Panc1 (cell line): ENCODE measurements at regions not wholly inside any gene's neighbourhood (a gene's known extent, or its start where the extent isn't known, plus 50 kb on each side); places are given as distances from the start of the nearest gene placed in this dataset.

ENCODE experiments used
- POLR2AphosphoS5 ChIP-seq: IDR thresholded peaks from 2 replicates; pipeline ENCODE4 v1.6.1; 2012; ENCODE audit warnings: mild to moderate bottlenecking, low read depth, low read length, moderate library complexity
- SIN3A ChIP-seq: IDR thresholded peaks from 2 replicates; pipeline ENCODE4 v1.6.1; 2012; ENCODE audit warnings: low read depth, mild to moderate bottlenecking, low read length, moderate library complexity, borderline replicate concordance; ENCODE audit not compliant: insufficient read depth
- TCF7L2 ChIP-seq: IDR thresholded peaks from 2 replicates; pipeline ENCODE4 v1.6.1; 2011; ENCODE audit warnings: mild to moderate bottlenecking, low read depth, low read length, inconsistent platforms
- TF ChIP-seq, protein P1 (sequence below): fragments of 450-650 bp; IDR thresholded peaks from 2 replicates; pipeline ENCODE4 v1.5.1; 2017; ENCODE audit warnings: mild to moderate bottlenecking

GRCh38 chr4:186449954-186450353, 105.4 kb downstream of the MTNR1A start:
- TF ChIP-seq, protein P1, sequence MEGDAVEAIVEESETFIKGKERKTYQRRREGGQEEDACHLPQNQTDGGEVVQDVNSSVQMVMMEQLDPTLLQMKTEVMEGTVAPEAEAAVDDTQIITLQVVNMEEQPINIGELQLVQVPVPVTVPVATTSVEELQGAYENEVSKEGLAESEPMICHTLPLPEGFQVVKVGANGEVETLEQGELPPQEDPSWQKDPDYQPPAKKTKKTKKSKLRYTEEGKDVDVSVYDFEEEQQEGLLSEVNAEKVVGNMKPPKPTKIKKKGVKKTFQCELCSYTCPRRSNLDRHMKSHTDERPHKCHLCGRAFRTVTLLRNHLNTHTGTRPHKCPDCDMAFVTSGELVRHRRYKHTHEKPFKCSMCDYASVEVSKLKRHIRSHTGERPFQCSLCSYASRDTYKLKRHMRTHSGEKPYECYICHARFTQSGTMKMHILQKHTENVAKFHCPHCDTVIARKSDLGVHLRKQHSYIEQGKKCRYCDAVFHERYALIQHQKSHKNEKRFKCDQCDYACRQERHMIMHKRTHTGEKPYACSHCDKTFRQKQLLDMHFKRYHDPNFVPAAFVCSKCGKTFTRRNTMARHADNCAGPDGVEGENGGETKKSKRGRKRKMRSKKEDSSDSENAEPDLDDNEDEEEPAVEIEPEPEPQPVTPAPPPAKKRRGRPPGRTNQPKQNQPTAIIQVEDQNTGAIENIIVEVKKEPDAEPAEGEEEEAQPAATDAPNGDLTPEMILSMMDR, result no peak
- TF ChIP-seq POLR2AphosphoS5, result no peak
- no peak for TF ChIP-seq TCF7L2
- no peak for TF ChIP-seq SIN3A
